ENCODE measurements at regions not wholly inside any gene's neighbourhood (a gene's known extent, or its start where the extent isn't known, plus 50 kb on each side); places are given as distances from the start of the nearest gene placed in this dataset.
"Not testable (repeated sequence)": the region's sequence is repeated elsewhere in the genome, so short reads cannot be mapped to it uniquely, and the experiment has no call there.

GRCh38 chr6:141242957-141243356 lies 889.8 kb upstream of the GJE1 start:
- DNase-seq (ENCODE audit: low spot score): no peak

GRCh38 chr6:141229296-141229695 lies 903.4 kb upstream of the GJE1 start:
- DNase-seq (ENCODE audit: low spot score): no peak

- DNase-seq (ENCODE audit: low spot score): no peak
These were observed 914.1 kb upstream of the GJE1 start for GRCh38 chr6:141218583-141218982.

- no peak for DNase-seq (ENCODE audit: low spot score)
These were observed 916.0 kb upstream of the GJE1 start for GRCh38 chr6:141216726-141217125.

- DNase-seq (ENCODE audit: low spot score): no peak
These were observed 920.4 kb upstream of the GJE1 start for GRCh38 chr6:141212296-141212695.

- DNase-seq (ENCODE audit: low spot score): no peak
These were observed 920.9 kb upstream of the GJE1 start for GRCh38 chr6:141211845-141212244.

GRCh38 chr6:141210901-141211300 lies 921.8 kb upstream of the GJE1 start:
- DNase-seq (ENCODE audit: low spot score): no peak

GRCh38 chr6:141209890-141210289 lies 922.8 kb upstream of the GJE1 start:
- no peak for DNase-seq (ENCODE audit: low spot score)

- DNase-seq (ENCODE audit: low spot score): no peak
These were observed 924.6 kb upstream of the GJE1 start for GRCh38 chr6:141208101-141208500.

GRCh38 chr6:141203902-141204575 lies 928.7 kb upstream of the GJE1 start:
- no peak for DNase-seq (ENCODE audit: low spot score)

- no peak for DNase-seq (ENCODE audit: low spot score)
These were observed 930.1 kb upstream of the GJE1 start for GRCh38 chr6:141202626-141203025.

GRCh38 chr6:141199074-141199473 lies 933.7 kb upstream of the GJE1 start:
- DNase-seq (ENCODE audit: low spot score): no peak

- no peak for DNase-seq (ENCODE audit: low spot score)
These were observed 937.4 kb upstream of the GJE1 start for GRCh38 chr6:141195251-141195832.

GRCh38 chr6:141183368-141183767 lies 949.4 kb upstream of the GJE1 start:
- DNase-seq (ENCODE audit: low spot score): no peak

- DNase-seq (ENCODE audit: low spot score): not testable (repeated sequence)
These were observed 957.3 kb upstream of the GJE1 start for GRCh38 chr6:141175458-141175857.

GRCh38 chr6:141174932-141175331 lies 957.8 kb upstream of the GJE1 start:
- DNase-seq (ENCODE audit: low spot score): no peak

- no peak for DNase-seq (ENCODE audit: low spot score)
These were observed 959.2 kb upstream of the GJE1 start for GRCh38 chr6:141173529-141173928.

- DNase-seq (ENCODE audit: low spot score): no peak
These were observed 963.3 kb upstream of the GJE1 start for GRCh38 chr6:141169419-141169818.

- no peak for DNase-seq (ENCODE audit: low spot score)
These were observed 964.8 kb upstream of the GJE1 start for GRCh38 chr6:141167945-141168344.

GRCh38 chr6:141165002-141165665 lies 967.6 kb upstream of the GJE1 start:
- no peak for DNase-seq (ENCODE audit: low spot score)

- DNase-seq (ENCODE audit: low spot score): no peak
These were observed 968.5 kb upstream of the GJE1 start for GRCh38 chr6:141164042-141164743.

GRCh38 chr6:141163107-141163506 lies 969.6 kb upstream of the GJE1 start:
- DNase-seq (ENCODE audit: low spot score): no peak

GRCh38 chr6:141158740-141159139 lies 974.0 kb upstream of the GJE1 start:
- no peak for DNase-seq (ENCODE audit: low spot score)

Measured in hematopoietic multipotent progenitor cell treated with erythropoietin and hydrocortisone succinate and interleukin-3 and kit ligand, for 17 days (in vitro differentiated cells).